ENCODE measurements at regions not wholly inside any gene's neighbourhood (a gene's known extent, or its start where the extent isn't known, plus 50 kb on each side); places are given as distances from the start of the nearest gene placed in this dataset.

GRCh38 chr16:66309215-66309807 is 57.2 kb upstream of the CDH5 start:
- TF ChIP-seq POLR2A (IDR thresholded peaks at IDR 0.05) (no peak), POLR2AphosphoS5 (IDR thresholded peaks at IDR 0.05) (no peak), CTCF (IDR thresholded peaks at IDR 0.05) (no peak), EP300 (IDR thresholded peaks at IDR 0.05) (no peak)

Data from suprapubic skin (tissue), 4 donors.